ENCODE measurements at regions not wholly inside any gene's neighbourhood (a gene's known extent, or its start where the extent isn't known, plus 50 kb on each side); places are given as distances from the start of the nearest gene placed in this dataset.

GRCh38 chr3:56864090-56864489, 62.3 kb upstream of the ARHGEF3 start:
- no peak for TF ChIP-seq RAD21 (IDR thresholded peaks at IDR 0.05; ENCODE audit: low read length)
- TF ChIP-seq NFE2L2 (IDR thresholded peaks at IDR 0.05; ENCODE audit: low read depth, low read length): no peak
- TF ChIP-seq POLR2A (IDR thresholded peaks at IDR 0.05; ENCODE audit: low read depth, low read length): no peak
- no peak for TF ChIP-seq RFX5 (IDR thresholded peaks at IDR 0.05; ENCODE audit: low read depth, low read length)
- TF ChIP-seq CTCF (conservative IDR thresholded peaks at IDR 0.05; ENCODE audit: low read depth, low read length): no peak
- TF ChIP-seq ELK1 (IDR thresholded peaks at IDR 0.05; ENCODE audit: borderline replicate concordance, low read depth, low read length): no peak
- no peak for TF ChIP-seq BHLHE40 (IDR thresholded peaks at IDR 0.05; ENCODE audit: low read depth, low read length)
- no peak for TF ChIP-seq USF2 (IDR thresholded peaks at IDR 0.05; ENCODE audit: low read depth, low read length)
- TF ChIP-seq CEBPB (IDR thresholded peaks at IDR 0.05; ENCODE audit: low read depth, low read length): no peak
- TF ChIP-seq CHD1 (IDR thresholded peaks at IDR 0.05; ENCODE audit: low read depth, low read length): no peak
- no peak for TF ChIP-seq SMC3 (IDR thresholded peaks at IDR 0.05; ENCODE audit: low read depth, low read length)
- no peak for TF ChIP-seq MAFK (IDR thresholded peaks at IDR 0.05; ENCODE audit: low read depth, low read length)
